HepG2 (cell line): ENCODE measurements at regions not wholly inside any gene's neighbourhood (a gene's known extent, or its start where the extent isn't known, plus 50 kb on each side); places are given as distances from the start of the nearest gene placed in this dataset.

Source experiments
- GLMP ChIP-seq: sonication (generic); formaldehyde crosslinking; IDR thresholded peaks from 2 replicates; pipeline ENCODE4 v1.9.0; 2021; ENCODE audit warnings: missing genetic modification reagents, mild to moderate bottlenecking, borderline replicate concordance
- HOXA9 ChIP-seq: sonication (generic); formaldehyde crosslinking; IDR thresholded peaks from 2 replicates; pipeline ENCODE4 v1.8.1; 2022; ENCODE audit warnings: missing genetic modification reagents, mild to moderate bottlenecking, moderate library complexity, borderline replicate concordance
- KMT2B ChIP-seq: IDR thresholded peaks from 2 replicates; pipeline ENCODE4 v1.6.1; 2016; ENCODE audit warnings: missing genetic modification reagents, missing compliant biosample characterization
- RARG ChIP-seq: sonication (generic); formaldehyde crosslinking; IDR thresholded peaks from 2 replicates; pipeline ENCODE4 v1.4.0; 2020; ENCODE audit warnings: low read depth, mild to moderate bottlenecking, missing genetic modification reagents
- RBFOX2 ChIP-seq: fragments of 200-400 bp; formaldehyde crosslinking; IDR thresholded peaks from 2 replicates; pipeline ENCODE4 v1.6.1; 2017; ENCODE audit warnings: low read depth, mild to moderate bottlenecking, low read length
- TFE3 ChIP-seq: IDR thresholded peaks from 2 replicates; pipeline ENCODE4 v1.6.1; 2016
- ZEB1 ChIP-seq: IDR thresholded peaks from 2 replicates; pipeline ENCODE4 v1.6.1; 2012; ENCODE audit warnings: mild to moderate bottlenecking, low read depth, inconsistent platforms; ENCODE audit not compliant: insufficient replicate concordance
- ZNF3 ChIP-seq: IDR thresholded peaks from 2 replicates; pipeline ENCODE4 v1.7.0; 2017; ENCODE audit warnings: inconsistent platforms
- ZNF879 ChIP-seq: sonication (generic); formaldehyde crosslinking; IDR thresholded peaks from 2 replicates; pipeline ENCODE4 v1.8.1; 2023; ENCODE audit warnings: missing genetic modification reagents

- TF ChIP-seq ZNF879 (CRISPR knock-in tag) (no peak), KMT2B (CRISPR knock-in tag) (no peak), HOXA9 (CRISPR knock-in tag) (0 out of 2 replicates have a peak, but pooled peaks have one; percentile 72), GLMP (CRISPR knock-in tag) (no peak), ZEB1 (no peak), TFE3 (CRISPR knock-in tag) (no peak), ZNF3 (CRISPR knock-in tag) (no peak), RARG (CRISPR knock-in tag) (no peak), RBFOX2 (peak; percentile 43; the same call in 1 of the 2 replicates)
- TF ChIP-seq, all 625 proteins: peak for 33
Measured at GRCh38 chr20:50404419-50405234, 105.6 kb upstream of the PTPN1 start (continued).
